Sciatic nerve (tissue), 2 donors: ENCODE measurements at regions not wholly inside any gene's neighbourhood (a gene's known extent, or its start where the extent isn't known, plus 50 kb on each side); places are given as distances from the start of the nearest gene placed in this dataset.
"Not testable (repeated sequence)": the region's sequence is repeated elsewhere in the genome, so short reads cannot be mapped to it uniquely, and the experiment has no call there.

ENCODE experiments used
- ATAC-seq: fragments of 200-7000 bp; cut with Tn5 transposase; one replicate; pipeline ENCODE4 v1.9.1; 2020; ENCODE audit warnings: mild to moderate bottlenecking, moderate library complexity
- DNase-seq: peaks from one replicate; pipeline ENCODE4 v3.0.0-alpha.2; 2020; ENCODE audit warnings: low spot score
- intact Hi-C: fragments of 100-400 bp; cut with DNase I; formaldehyde crosslinking; loops from one replicate; pipeline ENCODE4 v1.14.2; 2022
- donor health status: DM: no; HTN: no; CAD: no.
- donor health status: DM: no; HTN: no; CAD: no.

- intact Hi-C loops, result no loop called here
- DNase-seq (no peak), ATAC-seq (no peak)
These were observed 104.1 kb downstream of the EHF start for GRCh38 chr11:34724973-34725372.

GRCh38 chr11:34721646-34722045 is 100.8 kb downstream of the EHF start:
- DNase-seq (no peak), ATAC-seq (no peak)
- intact Hi-C loops, result no loop called here

- intact Hi-C loops, result no loop called here
- DNase-seq, result no peak
- no peak for ATAC-seq
These were observed 98.5 kb downstream of the EHF start for GRCh38 chr11:34719303-34719848.

GRCh38 chr11:34713631-34714030 is 92.7 kb downstream of the EHF start:
- DNase-seq, intact Hi-C loops, ATAC-seq: not testable (repeated sequence)
